ENCODE measurements at regions not wholly inside any gene's neighbourhood (a gene's known extent, or its start where the extent isn't known, plus 50 kb on each side); places are given as distances from the start of the nearest gene placed in this dataset.

DNA sequence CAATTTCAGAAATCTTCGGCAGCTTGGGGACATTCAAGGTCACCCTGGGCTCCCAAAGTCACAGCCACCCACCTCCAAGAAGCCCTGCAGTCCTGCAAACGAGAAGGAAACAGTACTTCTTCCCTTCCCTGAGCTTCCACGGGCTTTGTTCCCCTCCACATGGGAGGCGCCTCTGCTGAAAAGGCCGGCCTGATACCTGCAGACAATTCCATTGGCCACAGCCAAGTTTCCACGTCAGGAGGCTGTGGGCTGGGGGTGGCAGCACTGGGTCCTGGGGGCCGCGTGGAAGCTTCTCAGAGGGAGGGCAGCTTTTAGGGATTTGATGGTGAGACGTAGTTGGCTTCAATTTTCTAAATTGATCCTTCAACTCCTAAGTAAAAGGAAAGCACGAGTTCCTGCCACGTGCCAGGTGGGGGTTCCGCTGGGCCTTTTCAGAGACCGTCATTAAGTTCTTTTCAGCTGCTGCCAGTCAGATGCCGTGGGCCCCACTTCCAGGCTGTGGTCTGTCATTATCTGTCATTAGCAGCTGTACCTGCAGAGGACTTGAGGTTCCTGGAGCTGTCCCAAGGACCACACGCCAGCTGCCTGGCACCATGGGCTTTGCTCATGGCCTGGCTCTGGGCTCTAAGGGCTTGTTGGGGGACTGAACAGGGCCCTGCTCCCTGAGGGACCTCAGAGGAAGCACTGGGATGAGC, 98.7 kb downstream of the CRYAA start:
- Histone ChIP-seq H3K4me1 (ENCODE audit: control insufficient read depth in 2 of 2, insufficient read depth in 2 of 2, low read length in 2 of 2) (no peaks in the 10 kb centered on the region), H3K27ac (ENCODE audit: low read depth in 2 of 2, low read length in 2 of 2) (no peak overlapping the region), H3K27me3 (ENCODE audit: control insufficient read depth in 2 of 2, insufficient read depth in 2 of 2, low read length in 2 of 2) (no peaks in the 10 kb centered on the region)

DNA sequence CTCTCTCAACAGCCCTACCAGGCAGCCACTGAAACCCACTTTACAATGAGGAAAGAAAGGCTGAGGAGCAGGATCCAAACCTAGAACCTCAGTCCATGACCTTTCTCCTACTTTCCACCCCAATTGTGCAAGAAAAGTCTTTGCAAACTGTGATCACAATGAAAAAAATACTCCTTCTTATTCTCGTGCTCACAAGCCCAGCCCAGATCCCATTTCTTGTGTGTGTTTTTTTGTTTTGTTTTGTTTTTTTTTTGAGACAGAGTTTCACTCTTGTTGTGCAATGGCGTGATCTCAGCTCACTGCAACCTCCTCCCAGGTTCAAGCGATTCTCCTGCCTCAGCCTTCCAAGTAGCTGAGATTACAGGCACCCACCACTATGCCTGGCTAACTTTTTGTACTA, 97.7 kb downstream of the CRYAA start:
- Histone ChIP-seq H3K4me3 (ENCODE audit: low read length in 2 of 2) (no peak overlapping the region), H3K9ac (ENCODE audit: low read depth in 1 of 2, low read length in 2 of 2) (no peak overlapping the region), H3K27me3 (ENCODE audit: control insufficient read depth in 2 of 2, insufficient read depth in 2 of 2, low read length in 2 of 2) (no peaks in the 10 kb centered on the region), H3K27ac (ENCODE audit: low read depth in 2 of 2, low read length in 2 of 2) (no peak overlapping the region), H3K4me1 (ENCODE audit: control insufficient read depth in 2 of 2, insufficient read depth in 2 of 2, low read length in 2 of 2) (no peaks in the 10 kb centered on the region), H3K36me3 (ENCODE audit: control insufficient read depth in 2 of 2, insufficient read depth in 2 of 2, low read length in 2 of 2) (no peaks in the 10 kb centered on the region), H3K9me3 (ENCODE audit: control insufficient read depth in 2 of 2, low read length in 2 of 2) (no peaks in the 10 kb centered on the region)

More for the DNA sequence above, 98.7 kb downstream of the CRYAA start:
- no peaks in the 10 kb centered on the region for H3K36me3 ChIP-seq (ENCODE audit: control insufficient read depth in 2 of 2, insufficient read depth in 2 of 2, low read length in 2 of 2)
- H3K9ac ChIP-seq (ENCODE audit: low read depth in 1 of 2, low read length in 2 of 2): no peak overlapping the region
- no peak overlapping the region for H3K4me3 ChIP-seq (ENCODE audit: low read length in 2 of 2)
- H3K9me3 ChIP-seq (ENCODE audit: control insufficient read depth in 2 of 2, low read length in 2 of 2): no peaks in the 10 kb centered on the region

DNA sequence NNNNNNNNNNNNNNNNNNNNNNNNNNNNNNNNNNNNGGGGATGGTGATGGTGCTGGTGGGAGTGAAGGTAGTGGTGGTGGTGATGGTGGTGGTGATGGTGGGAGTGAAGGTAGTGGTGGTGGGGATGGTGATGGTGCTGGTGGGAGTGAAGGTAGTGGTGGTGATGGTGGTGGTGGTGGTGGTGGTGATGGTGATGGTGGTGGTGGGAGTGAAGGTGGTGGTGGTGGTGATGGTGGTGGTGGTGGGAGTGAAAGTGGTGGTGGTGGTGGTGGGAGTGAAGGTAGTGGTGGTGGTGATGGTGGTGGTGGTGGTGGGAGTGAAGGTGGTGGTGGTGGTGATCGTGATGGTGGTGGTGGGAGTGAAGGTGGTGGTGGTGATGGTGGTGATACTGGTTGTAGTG, 93.6 kb downstream of the CRYAA start:
- Histone ChIP-seq H3K9me3 (ENCODE audit: control insufficient read depth in 2 of 2, low read length in 2 of 2) (no peaks in the 10 kb centered on the region), H3K4me3 (ENCODE audit: low read length in 2 of 2) (no peak overlapping the region), H3K36me3 (ENCODE audit: control insufficient read depth in 2 of 2, insufficient read depth in 2 of 2, low read length in 2 of 2) (no peaks in the 10 kb centered on the region), H3K27ac (ENCODE audit: low read depth in 2 of 2, low read length in 2 of 2) (no peak overlapping the region), H3K4me1 (ENCODE audit: control insufficient read depth in 2 of 2, insufficient read depth in 2 of 2, low read length in 2 of 2) (no peaks in the 10 kb centered on the region), H3K27me3 (ENCODE audit: control insufficient read depth in 2 of 2, insufficient read depth in 2 of 2, low read length in 2 of 2) (no peaks in the 10 kb centered on the region), H3K9ac (ENCODE audit: low read depth in 1 of 2, low read length in 2 of 2) (no peak overlapping the region)

Measured in mucosa of rectum (tissue), 2 donors.